ENCODE measurements at regions not wholly inside any gene's neighbourhood (a gene's known extent, or its start where the extent isn't known, plus 50 kb on each side); places are given as distances from the start of the nearest gene placed in this dataset.

GRCh38 chr5:124289130-124289529, 457.3 kb downstream of the ZNF608 start:
- FAIRE-seq = no peak

More at GRCh38 chr5:124289130-124289529, 457.3 kb downstream of the ZNF608 start:
- peaks cover 0 to 4% of the 10 kb centered on the region in 2 experiments for H3K27me3 ChIP-seq (ENCODE audit: control insufficient read depth in 2 of 2, insufficient read depth in 2 of 2, low read length in 2 of 2)
- H3K9me3 ChIP-seq (replicated peaks; ENCODE audit: control insufficient read depth, insufficient read depth, low read length) = no peaks in the 10 kb centered on the region
- TF ChIP-seq POLR2AphosphoS5 (IDR thresholded peaks at IDR 0.05; ENCODE audit: insufficient read depth, low read depth, low read length) (no peak), EZH2 (IDR thresholded peaks at IDR 0.05; ENCODE audit: borderline replicate concordance, low read depth, low read length, severe bottlenecking) (no peak), MAX (IDR thresholded peaks at IDR 0.05; ENCODE audit: insufficient read depth, insufficient read length) (no peak), FOS (IDR thresholded peaks at IDR 0.05; ENCODE audit: borderline replicate concordance, insufficient read depth, low read length) (no peak), CTCF (IDR thresholded peaks at IDR 0.05; ENCODE audit: extremely low read depth in 1 of 2, insufficient read depth in 1 of 2, low read depth in 1 of 2, low read length in 2 of 2) (no peak), GATA2 (IDR thresholded peaks at IDR 0.05; ENCODE audit: insufficient read depth, insufficient read length, low read depth, low read length) (no peak), MYC (IDR thresholded peaks at IDR 0.05; ENCODE audit: low read depth, low read length) (no peak), POLR2A (IDR thresholded peaks at IDR 0.05; ENCODE audit: low read depth, low read length) (no peak), JUN (IDR thresholded peaks at IDR 0.05; ENCODE audit: borderline replicate concordance, insufficient read depth, insufficient read length, low read depth) (no peak)
- DNase-seq (ENCODE audit: low read depth, low spot score) = no peak
- no peak overlapping the region for H3K9ac ChIP-seq (replicated peaks; ENCODE audit: extremely low read depth, insufficient read depth, low read length)
- no TSS peak for BruUV-seq (replicated peaks)
- POLR2A ChIA-PET = no interaction called here
- no peaks in the 10 kb centered on the region for H3K9me1 ChIP-seq (replicated peaks; ENCODE audit: control insufficient read depth, extremely low read depth, insufficient read depth, low read length)
- H3K36me3 ChIP-seq (ENCODE audit: control insufficient read depth in 2 of 2, extremely low read depth in 1 of 2, insufficient read depth in 2 of 2, low read length in 2 of 2) = no peaks in the 10 kb centered on the region
- no peak overlapping the region for H2AFZ ChIP-seq (ENCODE audit: low read depth, low read length)
- no peaks in the 10 kb centered on the region for H4K20me1 ChIP-seq (replicated peaks; ENCODE audit: control insufficient read depth, extremely low read depth, insufficient read depth, low read length)
- CTCF ChIA-PET = no interaction called here
- H3K4me1 ChIP-seq (ENCODE audit: control insufficient read depth, extremely low read depth, insufficient read depth, low read length) = no peaks in the 10 kb centered on the region
- no peaks in the 10 kb centered on the region for H3K79me2 ChIP-seq (ENCODE audit: control insufficient read depth, insufficient read depth, low read length)
- dilution Hi-C loops (cut with MboI; ENCODE audit: extremely low pct_ligation_motif_present, low sequenced_read_pairs) (no loop called here), intact Hi-C loops (cut with micrococcal nuclease) (no loop called here)
- no peak overlapping the region for H3K4me2 ChIP-seq (ENCODE audit: insufficient read depth, low read length)
- no peak overlapping the region for H3K27ac ChIP-seq (ENCODE audit: insufficient read depth, low read depth, low read length)
- no peak overlapping the region for H3K4me3 ChIP-seq (replicated peaks in 1 of 3; ENCODE audit: insufficient read depth in 1 of 3, low read depth in 1 of 3, low read length in 3 of 3)

All from endothelial cell of umbilical vein (primary cell).